Sciatic nerve (tissue), 2 donors: ENCODE measurements at regions not wholly inside any gene's neighbourhood (a gene's known extent, or its start where the extent isn't known, plus 50 kb on each side); places are given as distances from the start of the nearest gene placed in this dataset.

ENCODE experiments used
- ATAC-seq: fragments of 200-7000 bp; cut with Tn5 transposase; one replicate; pipeline ENCODE4 v1.9.1; 2020; ENCODE audit warnings: mild to moderate bottlenecking, moderate library complexity
- DNase-seq: peaks from one replicate; pipeline ENCODE4 v3.0.0-alpha.2; 2020; ENCODE audit warnings: low spot score
- intact Hi-C: fragments of 100-400 bp; cut with DNase I; formaldehyde crosslinking; loops from one replicate; pipeline ENCODE4 v1.14.2; 2022
- donor health status: DM: no; HTN: no; CAD: no.
- donor health status: DM: no; HTN: no; CAD: no.

DNA sequence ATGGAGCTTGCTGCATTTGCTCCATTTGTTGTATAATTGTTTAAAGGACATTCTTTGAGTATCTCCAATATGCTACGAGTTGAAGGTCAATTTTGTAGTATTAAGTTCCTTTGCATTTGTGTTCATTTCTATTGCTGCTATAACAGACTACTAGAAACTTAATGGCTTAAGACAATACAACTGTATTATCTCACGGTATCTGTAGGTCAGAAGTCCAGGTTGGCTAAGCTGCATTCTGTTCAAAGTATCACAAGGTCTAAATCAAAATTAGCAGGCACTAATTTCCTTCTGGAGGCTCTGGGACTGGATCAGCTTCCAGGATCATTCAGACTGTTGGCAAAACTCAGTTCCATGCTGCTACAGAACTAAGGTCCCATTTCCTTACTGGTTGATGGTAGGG lies 340.6 kb downstream of the GXYLT1 start:
- ATAC-seq (no peak), DNase-seq (no peak)
- intact Hi-C loops = no loop called here

DNA sequence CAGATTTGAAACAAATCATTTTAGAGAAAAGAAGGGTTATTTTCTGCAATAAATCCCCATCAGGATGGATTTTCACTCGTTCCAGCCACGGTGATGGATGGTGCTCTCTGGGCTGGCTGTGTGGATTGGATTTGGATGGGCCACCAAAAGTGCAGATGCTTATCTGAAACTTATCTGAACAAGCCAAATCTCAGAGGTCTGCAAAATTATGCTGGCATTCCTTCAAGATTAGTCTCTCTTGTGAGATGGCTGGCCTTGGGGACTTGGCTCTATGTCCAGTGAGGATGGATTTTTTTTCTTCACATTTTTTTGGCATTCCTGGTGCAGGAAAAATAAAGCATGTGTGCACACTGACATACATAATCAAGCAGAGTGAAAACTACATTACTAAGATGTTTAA lies 341.9 kb downstream of the GXYLT1 start:
- DNase-seq (no peak), ATAC-seq (no peak)
- intact Hi-C loops = no loop called here

DNA sequence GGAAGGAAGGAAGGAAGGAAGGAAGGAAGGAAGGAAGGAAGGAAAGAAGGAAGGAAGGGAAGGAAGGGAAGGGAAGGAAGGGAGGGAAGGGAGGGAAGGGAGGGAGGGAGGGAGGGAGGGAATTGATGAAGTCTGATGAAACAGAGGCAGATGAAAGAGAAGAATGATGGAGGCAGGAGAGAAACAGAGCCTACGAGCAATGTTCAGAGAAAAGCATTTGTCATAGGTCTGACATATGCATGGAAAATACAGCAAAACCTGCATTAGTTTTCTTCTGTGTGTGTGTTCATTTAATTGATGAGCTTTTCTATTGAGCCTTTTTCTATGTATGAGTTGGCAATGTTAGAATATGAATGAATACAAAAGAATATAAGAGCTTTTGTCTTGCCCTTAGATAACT lies 343.4 kb downstream of the GXYLT1 start:
- intact Hi-C loops = no loop called here

DNA sequence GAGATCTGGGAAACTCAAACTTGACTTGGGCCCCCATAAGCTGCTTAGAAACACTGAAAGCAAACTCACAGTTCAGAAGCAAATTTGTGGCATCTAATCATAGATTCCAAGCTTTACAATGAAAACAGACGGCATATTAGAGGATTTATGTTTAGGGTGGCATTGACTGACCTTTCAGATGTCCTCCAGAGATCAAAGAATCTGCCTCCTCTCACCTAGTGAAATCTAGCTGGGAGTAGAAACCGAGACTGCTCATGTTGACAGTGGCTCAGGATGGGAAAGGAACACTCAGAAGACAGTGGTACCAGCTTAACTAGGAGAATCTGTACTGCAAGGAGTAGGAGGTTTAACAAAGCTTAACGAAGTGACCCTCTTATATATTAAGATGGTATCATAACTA lies 345.0 kb downstream of the GXYLT1 start:
- intact Hi-C loops = no loop called here
- DNase-seq = no peak
- ATAC-seq = no peak

More for the DNA sequence above, 343.4 kb downstream of the GXYLT1 start:
- DNase-seq (no peak), ATAC-seq (no peak)

DNA sequence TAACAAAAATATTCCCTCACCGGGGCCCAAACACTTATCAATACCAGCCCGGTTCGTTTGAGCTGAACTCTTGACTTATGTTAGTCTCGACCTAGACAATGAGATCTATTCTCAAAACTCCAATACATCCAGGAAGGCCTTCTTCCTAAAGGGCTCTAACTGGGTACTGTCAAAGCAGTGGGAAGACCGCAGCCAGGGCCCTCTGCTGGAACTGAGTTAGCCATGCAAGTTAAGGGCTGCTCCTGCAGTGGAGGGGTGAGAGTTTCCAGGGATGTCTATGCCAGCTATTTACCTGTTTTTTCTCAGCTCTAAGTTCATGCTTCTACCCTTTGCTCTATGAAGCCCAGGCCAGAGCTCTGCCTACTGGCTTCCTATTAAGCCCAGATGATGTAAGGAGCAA lies 348.8 kb downstream of the GXYLT1 start:
- intact Hi-C loops = no loop called here
- ATAC-seq = no peak
- DNase-seq = no peak

DNA sequence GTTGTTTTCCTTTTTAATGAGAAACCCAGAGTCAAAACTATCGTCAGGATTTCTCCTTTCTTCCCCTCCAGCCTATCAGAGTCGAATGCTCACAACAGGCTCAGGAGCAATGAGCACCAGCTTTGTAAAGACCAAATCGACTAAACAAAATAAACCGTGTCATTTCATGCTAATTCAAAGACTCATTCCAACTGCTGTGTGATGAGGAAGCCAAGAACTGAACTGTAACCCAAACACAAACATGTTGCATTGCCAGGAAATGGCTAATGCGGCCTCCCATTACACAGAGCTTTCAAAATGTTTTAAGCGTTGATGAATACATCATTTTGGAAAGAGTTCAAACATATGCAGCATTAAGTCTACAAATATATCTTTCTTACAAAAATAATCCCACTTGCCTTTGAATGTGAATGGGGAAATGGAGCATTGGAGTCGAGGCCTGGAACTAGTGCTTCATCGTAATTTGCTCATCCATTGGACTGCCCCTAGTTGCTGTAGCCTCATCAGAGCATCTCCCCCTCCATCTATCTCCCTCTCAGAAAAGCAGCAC lies 349.5 kb downstream of the GXYLT1 start:
- DNase-seq (no peak), ATAC-seq (no peak)
- intact Hi-C loops = no loop called here

DNA sequence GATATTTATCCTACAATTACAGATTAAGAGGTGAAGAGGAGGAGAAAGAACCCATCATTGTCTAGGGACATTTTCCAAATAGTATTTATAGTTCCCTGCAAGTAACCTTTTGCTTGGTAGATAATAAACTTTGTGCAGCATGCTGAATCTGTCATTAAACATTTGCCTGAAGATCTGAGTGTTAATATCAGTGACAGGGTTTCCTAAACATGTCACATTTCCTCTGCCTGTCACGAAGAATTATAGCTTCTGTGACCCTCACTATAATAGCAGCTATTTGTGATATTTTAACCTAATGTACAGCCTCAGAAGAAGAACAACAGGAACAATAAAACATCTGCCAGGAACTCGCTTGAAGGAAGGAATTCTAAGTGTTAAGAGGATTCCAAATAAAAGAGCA lies 350.3 kb downstream of the GXYLT1 start:
- intact Hi-C loops = no loop called here
- ATAC-seq = no peak
- DNase-seq = no peak

DNA sequence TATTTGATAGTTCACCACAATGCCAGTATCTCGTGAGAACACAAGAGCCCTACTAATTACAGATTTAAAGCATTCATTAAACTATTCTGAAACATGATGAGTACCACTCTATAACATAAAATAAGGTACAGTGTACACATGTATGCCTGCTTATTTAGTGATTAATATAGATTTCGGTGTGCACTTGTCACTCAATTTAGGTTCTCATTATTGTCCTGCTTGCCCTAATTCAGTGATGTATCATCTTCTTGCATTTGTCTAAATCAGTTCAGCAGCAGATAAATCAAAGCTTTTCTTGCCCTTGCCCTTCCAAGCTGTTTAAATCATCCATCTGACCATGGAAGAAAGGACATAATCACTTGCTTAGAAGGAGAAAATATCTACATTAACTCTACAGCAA lies 359.7 kb downstream of the GXYLT1 start:
- intact Hi-C loops = no loop called here
- ATAC-seq (no peak), DNase-seq (no peak)

DNA sequence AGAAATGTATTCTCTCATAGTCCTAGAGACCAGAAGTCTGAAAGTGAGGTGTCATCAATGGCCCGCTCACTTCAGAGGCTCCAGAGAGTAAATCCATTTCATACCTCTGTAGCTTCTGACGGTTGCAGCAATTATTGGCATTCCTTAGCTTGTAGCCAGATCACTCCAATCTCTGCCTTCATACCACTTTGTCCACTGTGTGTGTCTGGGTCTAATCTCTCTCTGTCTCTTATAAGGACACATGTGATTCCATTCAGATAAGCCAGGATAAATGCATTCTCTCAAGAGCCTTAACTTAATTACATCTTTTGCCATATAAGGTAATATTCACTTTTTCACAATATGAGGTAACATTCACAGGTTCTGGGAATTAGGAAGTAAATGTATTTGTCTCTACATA lies 365.7 kb downstream of the GXYLT1 start:
- intact Hi-C loops = no loop called here
- DNase-seq = no peak
- no peak for ATAC-seq

DNA sequence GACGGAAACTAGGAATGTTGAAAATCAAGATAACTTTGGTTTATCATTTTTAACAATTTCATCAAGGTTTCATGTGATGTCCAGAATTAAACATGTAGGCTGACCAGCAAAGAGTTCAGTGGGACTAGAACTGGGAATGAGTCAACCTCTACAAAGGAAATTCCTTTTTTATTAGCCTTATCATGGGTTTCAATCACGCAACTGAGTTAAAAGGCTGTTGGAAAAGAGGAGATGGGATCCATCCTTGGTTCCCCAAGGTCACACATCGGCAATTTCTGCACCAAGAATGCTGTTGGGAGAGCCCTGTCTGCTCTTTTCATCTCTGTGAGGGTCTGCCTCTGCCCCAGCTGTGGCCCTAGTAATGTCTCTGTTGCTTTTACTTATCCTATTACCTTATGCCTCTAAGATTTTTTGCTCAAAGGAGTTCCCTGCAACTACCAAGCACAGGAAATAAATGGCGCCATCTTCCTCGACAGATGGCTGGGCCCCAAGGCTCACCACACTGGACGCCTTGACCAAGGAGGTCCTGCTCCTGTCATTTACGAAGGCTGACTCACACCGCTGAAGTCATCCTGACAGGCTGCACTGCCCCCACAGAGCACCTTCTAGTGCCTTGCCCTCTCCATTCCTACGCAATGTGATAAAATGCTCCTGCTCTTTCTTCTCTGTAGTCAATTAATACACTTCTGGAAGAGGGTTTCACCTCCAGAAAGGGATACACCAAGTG lies 367.4 kb downstream of the GXYLT1 start:
- DNase-seq (no peak), ATAC-seq (no peak)
- intact Hi-C loops = no loop called here

DNA sequence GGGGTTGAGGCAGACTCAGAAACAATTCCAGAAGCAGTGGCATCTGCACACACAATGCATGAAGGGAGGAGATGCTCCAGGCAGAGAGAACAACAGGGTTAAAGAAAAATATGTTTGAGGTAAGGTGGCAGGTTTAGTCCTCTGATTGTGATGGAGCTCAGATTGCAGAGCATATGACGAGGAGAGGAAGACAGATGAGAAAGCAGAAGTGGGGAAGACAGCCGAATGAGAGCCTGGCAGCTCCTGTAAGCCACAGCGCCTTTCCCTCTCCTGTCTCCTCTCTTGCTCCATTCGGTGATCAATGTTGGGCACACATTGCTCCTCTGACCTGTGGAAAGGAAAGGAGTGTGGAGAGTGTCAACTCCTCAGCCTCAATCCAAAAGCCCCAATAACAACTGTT lies 372.2 kb downstream of the GXYLT1 start:
- intact Hi-C loops = no loop called here

DNA sequence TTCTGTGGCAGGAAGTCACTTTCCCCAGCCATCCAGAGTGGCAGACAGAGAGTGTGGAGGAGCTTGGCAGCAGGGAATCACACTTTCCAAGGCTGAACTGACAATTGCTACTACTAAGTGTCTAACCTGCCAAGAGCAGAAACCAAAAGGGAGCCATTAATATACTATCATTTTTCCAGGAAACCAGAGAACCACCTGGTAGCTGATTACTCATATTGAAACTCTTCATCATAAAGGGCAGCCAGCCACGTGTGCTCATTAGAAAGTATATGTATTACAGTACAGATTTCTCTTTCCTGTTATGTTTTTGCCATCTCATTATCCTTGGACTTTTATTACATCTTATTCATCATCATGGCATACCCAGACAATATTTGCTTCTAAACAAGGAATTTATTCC lies 374.9 kb downstream of the GXYLT1 start:
- DNase-seq (no peak), ATAC-seq (no peak)
- intact Hi-C loops = no loop called here

More for the DNA sequence above, 372.2 kb downstream of the GXYLT1 start:
- DNase-seq (no peak), ATAC-seq (no peak)

DNA sequence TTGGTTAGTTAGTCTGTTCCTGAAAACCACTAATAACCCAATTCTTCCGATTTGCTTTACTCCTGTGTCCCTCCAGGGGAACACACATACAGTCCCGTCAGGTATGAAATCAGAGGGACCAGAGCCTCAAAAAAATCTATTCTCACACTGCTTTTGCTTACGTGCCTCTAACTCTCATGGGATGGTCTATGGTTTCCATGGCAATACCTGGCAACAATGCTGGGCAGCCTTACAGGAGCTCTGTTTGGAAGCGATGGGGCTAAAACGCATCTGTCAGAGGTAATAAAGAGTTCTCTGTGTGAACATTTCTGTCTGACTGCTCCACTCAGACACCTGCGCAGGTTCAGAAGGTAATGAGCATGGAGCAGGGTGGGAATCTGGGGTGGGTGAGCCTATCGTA lies 376.2 kb downstream of the GXYLT1 start:
- intact Hi-C loops = no loop called here
- DNase-seq (no peak), ATAC-seq (no peak)

DNA sequence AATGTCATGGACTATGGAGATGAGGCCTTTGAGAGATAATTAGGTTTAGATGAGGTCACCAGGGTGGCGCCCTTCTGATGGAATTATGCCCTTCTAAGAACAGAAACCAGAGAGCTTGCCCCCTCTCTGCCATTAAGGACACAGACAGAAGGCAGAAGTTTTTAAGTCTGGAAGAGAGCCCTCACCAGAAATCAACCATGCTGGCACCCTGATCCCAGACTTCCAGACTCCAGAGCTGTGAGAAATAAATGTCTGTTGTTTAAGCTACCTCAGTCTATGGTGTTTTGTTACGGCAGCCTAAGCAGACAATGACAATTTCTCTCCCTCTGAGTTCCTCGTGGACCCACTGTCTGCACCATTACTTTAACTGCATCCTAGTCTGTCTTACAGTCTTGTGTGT lies 382.0 kb downstream of the GXYLT1 start:
- no peak for DNase-seq
- ATAC-seq = no peak
- intact Hi-C loops = no loop called here

DNA sequence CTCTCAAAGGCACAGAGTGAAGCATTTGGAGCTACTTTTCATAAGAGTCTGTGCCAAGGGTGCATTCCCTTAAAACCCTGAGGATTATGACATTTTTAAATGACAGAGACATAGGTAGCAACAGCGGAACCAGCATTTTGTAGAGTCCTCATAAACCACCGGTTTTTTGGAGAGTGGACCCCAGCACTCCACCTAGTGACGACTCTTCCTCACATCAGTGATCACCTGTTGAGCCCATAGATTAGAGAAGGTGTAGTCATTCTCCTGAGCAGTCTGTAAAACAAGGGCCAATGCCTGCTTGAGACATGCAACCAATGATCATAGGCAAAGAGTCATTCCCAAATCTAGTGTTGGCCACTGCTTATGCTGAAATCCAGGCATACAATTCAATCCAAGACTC lies 399.1 kb downstream of the GXYLT1 start:
- no peak for ATAC-seq
- no peak for DNase-seq
- intact Hi-C loops = no loop called here

DNA sequence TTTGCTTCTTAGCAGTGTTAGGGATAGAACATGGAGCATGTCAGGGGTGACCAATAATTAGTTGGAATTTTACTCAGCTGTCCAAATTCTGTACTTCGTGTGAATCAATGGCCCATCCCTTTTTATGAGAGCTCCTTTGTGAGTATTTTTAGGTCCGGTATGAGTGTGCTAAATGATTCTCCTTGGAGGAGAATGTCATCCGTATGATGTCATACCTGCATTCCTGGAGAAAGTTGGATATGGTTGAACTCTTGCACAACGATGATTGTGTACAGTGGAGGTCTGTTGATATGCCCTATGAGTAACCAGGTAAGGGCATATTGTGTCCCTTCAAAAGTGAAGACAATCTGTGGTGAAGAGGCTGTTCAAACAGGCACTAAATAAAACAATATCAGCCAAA lies 400.8 kb downstream of the GXYLT1 start:
- DNase-seq = no peak
- ATAC-seq = no peak
- intact Hi-C loops = no loop called here

DNA sequence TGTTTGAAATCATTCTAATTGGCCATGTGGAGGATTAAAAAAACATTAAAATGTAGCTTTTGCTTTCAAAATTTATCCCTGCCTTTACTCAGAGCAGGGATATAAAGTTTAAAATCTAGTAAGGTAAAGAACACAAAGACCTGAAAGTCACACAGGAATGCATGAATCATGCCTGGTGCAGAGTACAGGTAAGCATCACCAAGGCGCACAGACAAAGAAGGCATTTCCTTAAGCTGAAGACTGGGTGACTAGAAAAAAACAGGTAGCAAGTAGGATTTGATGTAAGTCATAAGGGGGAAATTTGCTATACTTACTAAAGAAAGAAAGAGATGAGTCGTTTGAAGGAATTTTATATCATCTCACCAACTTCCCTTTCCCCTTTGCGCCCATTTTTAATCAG lies 405.6 kb downstream of the GXYLT1 start:
- intact Hi-C loops = no loop called here
- no peak for ATAC-seq
- DNase-seq = no peak

DNA sequence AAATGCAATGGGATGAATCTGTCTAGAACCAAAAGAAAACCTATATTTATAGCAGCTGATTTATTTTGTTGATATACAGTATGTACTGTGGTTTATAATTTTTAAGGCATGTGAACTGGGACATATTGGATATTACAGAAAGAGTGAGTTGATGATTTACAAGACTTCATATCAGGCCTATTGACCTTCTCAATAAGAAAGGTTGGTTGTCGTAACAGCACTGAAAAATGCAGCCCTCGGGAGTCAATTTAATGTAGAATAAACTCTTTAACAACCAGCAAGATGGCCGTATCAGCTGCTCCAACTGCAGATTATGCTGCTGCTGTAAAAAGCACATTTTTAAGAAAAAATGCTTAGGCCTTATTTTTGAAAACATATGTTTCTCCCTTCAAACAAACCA lies 407.3 kb downstream of the GXYLT1 start:
- ATAC-seq = no peak
- intact Hi-C loops = no loop called here

DNA sequence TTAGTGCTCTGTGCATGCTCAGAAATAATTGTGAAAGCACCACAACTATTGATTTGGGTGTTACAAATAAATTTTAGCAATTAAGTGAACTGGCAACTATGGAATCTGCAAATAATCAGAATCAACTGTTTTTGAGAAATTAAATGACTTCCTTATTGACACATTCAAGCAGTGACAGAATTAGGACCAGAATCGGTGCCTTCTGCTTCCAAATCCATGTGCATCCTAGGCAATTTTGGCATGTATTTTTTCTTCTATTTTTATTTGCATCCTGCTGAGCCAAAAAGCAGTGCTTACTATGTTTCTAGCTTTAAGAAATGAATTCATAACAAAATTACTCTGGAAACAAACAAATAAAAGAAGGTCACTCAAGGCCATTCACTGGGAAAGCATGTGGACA lies 408.2 kb downstream of the GXYLT1 start:
- DNase-seq = no peak
- intact Hi-C loops = no loop called here
- ATAC-seq = no peak

More for the DNA sequence above, 407.3 kb downstream of the GXYLT1 start:
- DNase-seq = no peak

DNA sequence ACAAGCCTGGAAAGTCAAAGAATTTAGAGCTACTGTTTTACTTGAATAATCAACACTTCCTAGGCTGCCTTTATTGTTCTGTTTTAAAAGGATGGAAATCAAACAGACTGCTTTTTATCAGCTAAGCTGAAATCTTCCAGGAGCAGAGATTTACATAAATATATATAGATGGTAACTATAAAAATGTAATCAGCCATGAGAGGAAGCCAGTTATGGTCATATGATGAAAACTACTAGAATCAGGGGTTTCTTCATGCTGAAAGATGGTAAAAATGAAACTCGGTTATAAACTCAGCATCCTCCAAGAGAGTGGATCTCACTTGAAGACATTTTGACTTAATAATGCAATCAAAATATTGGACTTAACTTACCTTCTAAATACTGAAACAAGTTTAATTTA lies 413.0 kb downstream of the GXYLT1 start:
- ATAC-seq = no peak
- intact Hi-C loops = no loop called here
- no peak for DNase-seq

DNA sequence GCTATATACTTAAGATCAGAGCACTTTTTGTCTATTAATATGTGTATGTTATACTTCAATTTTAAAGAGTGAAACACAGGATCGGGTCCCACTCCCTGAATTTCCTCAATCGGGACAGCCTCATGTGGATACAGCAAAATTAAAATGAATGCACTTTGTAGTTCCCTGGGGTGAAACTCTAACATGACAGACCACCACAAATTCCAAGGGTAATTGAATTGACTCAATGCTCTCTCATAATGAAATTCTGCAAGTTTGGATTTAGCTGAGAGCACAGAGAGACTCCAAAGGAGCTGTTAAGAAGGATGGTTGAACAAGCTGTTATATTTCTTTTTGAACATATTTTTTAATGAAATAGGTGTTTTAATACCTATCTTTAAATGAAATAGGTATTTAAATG lies 413.6 kb downstream of the GXYLT1 start:
- intact Hi-C loops = no loop called here
- ATAC-seq (no peak), DNase-seq (no peak)
